B cell (primary cell): ENCODE measurements at regions not wholly inside any gene's neighbourhood (a gene's known extent, or its start where the extent isn't known, plus 50 kb on each side); places are given as distances from the start of the nearest gene placed in this dataset.

Source experiments
- ATAC-seq: fragments of 200-7000 bp; cut with Tn5 transposase; one replicate; pipeline ENCODE4 v1.10.0; 2021; ENCODE audit warnings: low read depth, mild to moderate bottlenecking, moderate number of reproducible peaks, moderate library complexity
- CTCF ChIA-PET: fragments of 350-600 bp; sonication (Branson Sonifier 250); formaldehyde crosslinking; loops from one replicate; lab custom pipeline; 2021; ENCODE audit warnings: antibody characterized with exemption, inconsistent platforms; lab: Charles Lee
- POLR2A ChIA-PET: fragments of 350-600 bp; sonication (Branson Sonifier 250); formaldehyde crosslinking; loops from one replicate; lab custom pipeline; 2021; ENCODE audit warnings: antibody characterized with exemption; lab: Charles Lee
- DNase-seq: peaks from one replicate; pipeline ENCODE4 v3.0.0; 2013
- H2AFZ ChIP-seq: 2 replicates; pipeline ENCODE4 v1.6.1; 2012; ENCODE audit warnings: mild to moderate bottlenecking, low read depth, low read length; ENCODE audit not compliant: insufficient read depth, poor library complexity, severe bottlenecking
- H3K27ac ChIP-seq, 2 donors: 1 replicate in 1 of 2; 2 replicates in 1 of 2; pipeline ENCODE4 v1.5.1; 2012 to 2013; ENCODE audit warnings: low read length in 2 of 2, mild to moderate bottlenecking in 2 of 2, moderate library complexity in 1 of 2
- H3K27me3 ChIP-seq, 4 experiments: fragments of 200-600 bp in 1 of 4; sonication (generic) in 1 of 4; replicated peaks in 1 of 4; 1 replicate in 2 of 4; 2 replicates in 2 of 4; pipeline versions ENCODE4 v1.6.1 to v1.7.0; 2013 to 2016; ENCODE audit warnings: low read length in 3 of 4, mild to moderate bottlenecking in 2 of 4, mixed read lengths in 1 of 4, moderate library complexity in 1 of 4; ENCODE audit not compliant: insufficient read depth in 4 of 4, control insufficient read depth in 3 of 4; ENCODE audit errors: control extremely low read depth in 1 of 4
- H3K36me3 ChIP-seq, 2 experiments: replicated peaks in 1 of 2; 1 replicate in 1 of 2; 2 replicates in 1 of 2; pipeline versions ENCODE4 v1.6.1 to v1.7.1; 2013; ENCODE audit warnings: low read length in 1 of 2; ENCODE audit not compliant: insufficient read depth in 2 of 2, control insufficient read depth in 1 of 2; ENCODE audit errors: control extremely low read depth in 1 of 2, extremely low read depth in 1 of 2
- H3K4me1 ChIP-seq, 2 donors: fragments of 200-600 bp in 1 of 2; sonication (generic) in 1 of 2; 1 replicate in 1 of 2; 2 replicates in 1 of 2; pipeline versions ENCODE4 v1.5.1 to v1.6.1; 2013 to 2017; ENCODE audit warnings: low read length in 2 of 2; ENCODE audit not compliant: control insufficient read depth in 2 of 2, insufficient read depth in 2 of 2
- H3K4me2 ChIP-seq: replicated peaks from 2 replicates; pipeline ENCODE3; 2012; ENCODE audit warnings: mild to moderate bottlenecking, low read depth, low read length; ENCODE audit not compliant: poor library complexity, severe bottlenecking
- H3K4me3 ChIP-seq, 5 experiments: fragments of 200-600 bp in 1 of 5; sonication (generic) in 1 of 5; 1 replicate in 3 of 5; 2 replicates in 2 of 5; pipeline versions ENCODE4 v1.5.1 to v1.7.0; 2011 to 2016; ENCODE audit warnings: low read length in 4 of 5, mild to moderate bottlenecking in 4 of 5, low read depth in 2 of 5, control low read depth in 1 of 5, moderate library complexity in 1 of 5; ENCODE audit not compliant: insufficient read depth in 1 of 5; ENCODE audit errors: control extremely low read depth in 1 of 5, extremely low read depth in 1 of 5
- H3K79me2 ChIP-seq: fragments of 200-600 bp; sonication (generic); one replicate; pipeline ENCODE4 v1.6.0; 2016; ENCODE audit warnings: low read length; ENCODE audit not compliant: control insufficient read depth, insufficient read depth
- H3K9ac ChIP-seq: fragments of 200-600 bp; sonication (generic); 2 replicates; pipeline ENCODE4 v1.6.1; 2017; ENCODE audit warnings: mild to moderate bottlenecking, low read length, moderate library complexity
- H3K9me3 ChIP-seq, 3 donors: one replicate each; pipeline versions ENCODE4 v1.6.1 to v1.7.1; 2013; ENCODE audit warnings: low read length in 2 of 3; ENCODE audit not compliant: control insufficient read depth in 2 of 3, insufficient read depth in 1 of 3; ENCODE audit errors: control extremely low read depth in 1 of 3
- H4K20me1 ChIP-seq: 2 replicates; pipeline ENCODE4 v1.6.0; 2012; ENCODE audit warnings: mild to moderate bottlenecking, low read length; ENCODE audit not compliant: insufficient read depth, control insufficient read depth, poor library complexity, severe bottlenecking
- H3K27ac Mint-ChIP-seq: one replicate; pipeline ENCODE4 v1.8.0; 2021; ENCODE audit warnings: mixed read lengths
- H3K27me3 Mint-ChIP-seq: one replicate; pipeline ENCODE4 v1.8.0; 2021; ENCODE audit warnings: mixed read lengths
- H3K4me1 Mint-ChIP-seq: one replicate; pipeline ENCODE4 v1.8.0; 2021; ENCODE audit warnings: mixed read lengths
- H3K4me3 Mint-ChIP-seq: one replicate; pipeline ENCODE4 v1.8.0; 2021; ENCODE audit warnings: mixed read lengths
- H3K9me3 Mint-ChIP-seq: one replicate; pipeline ENCODE4 v1.8.0; 2022; ENCODE audit warnings: mixed read lengths; ENCODE audit not compliant: insufficient read depth
- EZH2 ChIP-seq: IDR thresholded peaks from 2 replicates; pipeline ENCODE4 v1.6.1; 2012; ENCODE audit warnings: borderline replicate concordance, low read depth, mild to moderate bottlenecking, moderate library complexity, low read length; ENCODE audit not compliant: insufficient read depth, poor library complexity, severe bottlenecking
- WGBS: methylation state at CpG from one replicate; pipeline ENCODE4 v1.1.5; 2013; ENCODE audit warnings: missing lambda C conversion rate; ENCODE audit not compliant: insufficient coverage; 5-methylcytosine and 5-hydroxymethylcytosine counted together
- intact Hi-C: fragments of 100-400 bp; cut with micrococcal nuclease; formaldehyde crosslinking; loops from one replicate; pipeline ENCODE4 v1.10.0; 2022
- TF ChIP-seq, protein P1 (sequence below): fragments of 200-600 bp; IDR thresholded peaks from one replicate; pipeline ENCODE4 v1.8.0; 2022; ENCODE audit warnings: antibody characterized with exemption, mild to moderate bottlenecking

DNA sequence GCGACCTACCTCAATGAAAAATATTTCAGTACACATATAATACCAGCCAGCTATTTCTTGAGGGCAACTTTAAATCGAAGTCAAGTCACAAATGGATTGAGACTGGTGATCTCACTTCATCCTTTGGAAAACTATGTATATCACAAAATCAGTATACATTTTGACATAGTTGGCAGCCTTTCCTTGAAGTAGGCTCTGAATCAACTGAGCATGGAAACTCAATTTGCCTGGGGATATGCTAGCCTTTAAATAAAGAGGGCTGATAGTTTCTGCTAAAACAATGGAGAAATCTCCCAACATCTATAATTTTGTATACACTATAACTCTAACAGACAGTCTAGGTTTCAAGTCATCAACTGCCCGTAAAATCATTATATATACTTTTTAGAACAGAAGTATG lies 282.8 kb upstream of the TENM3 start:
- no peaks in the 10 kb centered on the region for H4K20me1 ChIP-seq
- POLR2A ChIA-PET = no interaction called here
- intact Hi-C loops = no loop called here

DNA sequence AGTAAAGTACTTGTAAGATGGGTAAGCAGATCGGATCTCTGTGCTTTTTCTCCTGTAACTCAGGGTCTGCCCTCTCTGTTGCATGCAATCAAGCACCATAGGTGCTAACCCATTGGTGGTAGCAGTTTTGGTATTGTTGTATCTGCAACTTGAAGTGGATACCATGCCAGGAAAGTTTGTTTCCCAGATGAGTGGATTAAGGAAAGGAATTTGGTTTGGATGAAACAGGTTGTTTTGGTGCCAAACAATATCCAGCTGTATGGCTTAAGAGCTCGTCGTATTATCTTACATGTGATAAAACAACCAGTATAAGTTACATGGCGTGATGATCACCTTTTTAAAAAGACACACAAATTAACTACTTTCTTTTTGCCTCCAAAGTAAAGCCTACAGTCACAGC lies 280.9 kb upstream of the TENM3 start:
- Histone ChIP-seq H3K27ac (no peak overlapping the region), H4K20me1 (no peaks in the 10 kb centered on the region), H2AFZ (no peak overlapping the region), H3K27me3 (no peaks in the 10 kb centered on the region), H3K4me2 (no peak overlapping the region), H3K9ac (no peak overlapping the region), H3K4me1 (no peaks in the 10 kb centered on the region), H3K79me2 (no peaks in the 10 kb centered on the region), H3K4me3 (no peak overlapping the region), H3K36me3 (no peaks in the 10 kb centered on the region), H3K9me3 (peaks cover 0 to 1% (median 0%) of the 10 kb centered on the region in 3 donors)
- WGBS = no CpG with 5 or more reads among the region's 4 CpGs
- Mint-ChIP-seq H3K4me3 (no peak overlapping the region), H3K27ac (no peak overlapping the region), H3K9me3 (no peaks in the 10 kb centered on the region), H3K27me3 (no peaks in the 10 kb centered on the region), H3K4me1 (no peaks in the 10 kb centered on the region)
- POLR2A ChIA-PET = no interaction called here
- ATAC-seq = no peak
- intact Hi-C loops = no loop called here
- no peak for TF ChIP-seq EZH2
- TF ChIP-seq, protein P1, sequence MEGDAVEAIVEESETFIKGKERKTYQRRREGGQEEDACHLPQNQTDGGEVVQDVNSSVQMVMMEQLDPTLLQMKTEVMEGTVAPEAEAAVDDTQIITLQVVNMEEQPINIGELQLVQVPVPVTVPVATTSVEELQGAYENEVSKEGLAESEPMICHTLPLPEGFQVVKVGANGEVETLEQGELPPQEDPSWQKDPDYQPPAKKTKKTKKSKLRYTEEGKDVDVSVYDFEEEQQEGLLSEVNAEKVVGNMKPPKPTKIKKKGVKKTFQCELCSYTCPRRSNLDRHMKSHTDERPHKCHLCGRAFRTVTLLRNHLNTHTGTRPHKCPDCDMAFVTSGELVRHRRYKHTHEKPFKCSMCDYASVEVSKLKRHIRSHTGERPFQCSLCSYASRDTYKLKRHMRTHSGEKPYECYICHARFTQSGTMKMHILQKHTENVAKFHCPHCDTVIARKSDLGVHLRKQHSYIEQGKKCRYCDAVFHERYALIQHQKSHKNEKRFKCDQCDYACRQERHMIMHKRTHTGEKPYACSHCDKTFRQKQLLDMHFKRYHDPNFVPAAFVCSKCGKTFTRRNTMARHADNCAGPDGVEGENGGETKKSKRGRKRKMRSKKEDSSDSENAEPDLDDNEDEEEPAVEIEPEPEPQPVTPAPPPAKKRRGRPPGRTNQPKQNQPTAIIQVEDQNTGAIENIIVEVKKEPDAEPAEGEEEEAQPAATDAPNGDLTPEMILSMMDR = no peak
- no peak for DNase-seq
- CTCF ChIA-PET = no interaction called here

More for the DNA sequence above, 282.8 kb upstream of the TENM3 start:
- Histone ChIP-seq H3K27me3 (no peaks in the 10 kb centered on the region), H3K36me3 (no peaks in the 10 kb centered on the region), H2AFZ (no peak overlapping the region), H3K4me1 (no peaks in the 10 kb centered on the region), H3K4me2 (no peak overlapping the region), H3K9ac (no peak overlapping the region), H3K27ac (no peak overlapping the region), H3K4me3 (no peak overlapping the region), H3K79me2 (no peaks in the 10 kb centered on the region), H3K9me3 (peaks cover 0 to 1% (median 0%) of the 10 kb centered on the region in 3 donors)
- Mint-ChIP-seq H3K9me3 (no peaks in the 10 kb centered on the region), H3K4me3 (no peak overlapping the region), H3K4me1 (no peaks in the 10 kb centered on the region), H3K27me3 (no peaks in the 10 kb centered on the region), H3K27ac (no peak overlapping the region)
- no peak for ATAC-seq
- TF ChIP-seq, protein P1 = no peak
- no peak for TF ChIP-seq EZH2
- CTCF ChIA-PET = no interaction called here
- no CpG with 5 or more reads among the region's 3 CpGs for whole genome bisulfite sequencing
- DNase-seq = no peak
